ENCODE measurements at regions not wholly inside any gene's neighbourhood (a gene's known extent, or its start where the extent isn't known, plus 50 kb on each side); places are given as distances from the start of the nearest gene placed in this dataset.

- DNase-seq (ENCODE audit: low read depth), result no peak
These were observed 103.3 kb upstream of the BOD1 start for GRCh38 chr5:173719731-173720082.

- no peak for DNase-seq (ENCODE audit: low read depth)
These were observed 104.0 kb upstream of the BOD1 start for GRCh38 chr5:173720286-173720952.

- no peak for DNase-seq (ENCODE audit: low read depth)
These were observed 104.6 kb upstream of the BOD1 start for GRCh38 chr5:173720953-173721600.

GRCh38 chr5:173721601-173722232, 105.3 kb upstream of the BOD1 start:
- DNase-seq (ENCODE audit: low read depth), result no peak

- no peak for DNase-seq (ENCODE audit: low read depth)
These were observed 110.6 kb upstream of the BOD1 start for GRCh38 chr5:173726846-173727557.

GRCh38 chr5:173727839-173728778, 111.7 kb upstream of the BOD1 start:
- no peak for DNase-seq (ENCODE audit: low read depth)

- no peak for DNase-seq (ENCODE audit: low read depth)
These were observed 112.8 kb upstream of the BOD1 start for GRCh38 chr5:173729079-173729765.

- no peak for DNase-seq (ENCODE audit: low read depth)
These were observed 114.3 kb upstream of the BOD1 start for GRCh38 chr5:173730632-173731298.

- DNase-seq (ENCODE audit: low read depth), result no peak
These were observed 116.6 kb upstream of the BOD1 start for GRCh38 chr5:173733021-173733420.

- DNase-seq (ENCODE audit: low read depth), result no peak
These were observed 117.0 kb upstream of the BOD1 start for GRCh38 chr5:173733425-173733824.

GRCh38 chr5:173733831-173734501, 117.5 kb upstream of the BOD1 start:
- DNase-seq (ENCODE audit: low read depth), result no peak

- DNase-seq (ENCODE audit: low read depth), result no peak
These were observed 118.3 kb upstream of the BOD1 start for GRCh38 chr5:173734716-173735115.

- no peak for DNase-seq (ENCODE audit: low read depth)
These were observed 118.7 kb upstream of the BOD1 start for GRCh38 chr5:173735184-173735583.

GRCh38 chr5:173735691-173736090, 119.2 kb upstream of the BOD1 start:
- DNase-seq (ENCODE audit: low read depth), result no peak

GRCh38 chr5:173736374-173736773, 119.9 kb upstream of the BOD1 start:
- DNase-seq (ENCODE audit: low read depth), result no peak

GRCh38 chr5:173736923-173737412, 120.5 kb upstream of the BOD1 start:
- no peak for DNase-seq (ENCODE audit: low read depth)

- no peak for DNase-seq (ENCODE audit: low read depth)
These were observed 123.3 kb upstream of the BOD1 start for GRCh38 chr5:173739741-173740140.

GRCh38 chr5:173740400-173740799, 124.0 kb upstream of the BOD1 start:
- no peak for DNase-seq (ENCODE audit: low read depth)

- no peak for DNase-seq (ENCODE audit: low read depth)
These were observed 124.6 kb upstream of the BOD1 start for GRCh38 chr5:173741087-173741486.
